ENCODE measurements at regions not wholly inside any gene's neighbourhood (a gene's known extent, or its start where the extent isn't known, plus 50 kb on each side); places are given as distances from the start of the nearest gene placed in this dataset.
A peak's percentile ranks its signal among the peaks of the same experiment; 100 is the strongest.

DNA sequence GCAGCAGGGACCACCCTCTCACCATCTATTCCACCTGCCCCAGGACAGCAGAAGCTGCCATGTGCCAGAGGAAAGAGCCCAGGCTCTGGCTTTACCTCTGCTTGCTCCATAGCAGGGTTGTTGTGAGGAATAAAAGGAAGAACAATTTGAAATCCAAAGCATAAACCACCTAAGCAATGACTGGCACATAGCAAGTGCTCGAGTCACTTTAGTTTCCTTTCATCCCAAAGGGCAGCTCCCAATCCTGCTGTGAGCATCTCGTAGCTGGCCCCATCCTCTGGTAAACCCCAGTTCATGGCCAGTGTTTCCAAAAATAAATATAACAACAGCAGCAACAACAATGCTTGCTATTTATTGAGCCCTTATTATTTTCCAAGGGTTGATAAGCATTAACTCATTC, 923.5 kb downstream of the EPHA4 start:
- no peak for DNase-seq (ENCODE audit: low spot score)

DNA sequence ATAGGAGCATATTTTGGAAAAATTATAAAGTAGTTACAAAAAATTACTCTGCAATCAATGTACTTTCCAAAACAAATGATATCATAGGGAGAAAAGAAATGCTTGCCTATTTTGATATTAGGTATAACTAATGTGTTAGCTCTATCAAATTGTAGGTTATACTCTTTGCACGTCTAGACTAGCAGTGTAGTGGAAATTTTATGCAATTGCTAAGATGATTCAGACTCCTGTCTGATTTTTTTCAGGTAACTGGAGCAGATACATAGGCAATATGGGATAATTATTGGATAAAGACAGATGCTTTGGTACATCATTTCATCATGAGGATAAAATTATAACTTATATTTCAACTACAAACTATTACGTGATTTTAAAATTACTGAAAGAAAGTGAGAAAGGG, 918.3 kb downstream of the EPHA4 start:
- no peak for DNase-seq (ENCODE audit: low spot score)

- no peak for DNase-seq (ENCODE audit: low spot score)
Measured at GRCh38 chr2:220654322-220654721, 917.8 kb downstream of the EPHA4 start.

DNA sequence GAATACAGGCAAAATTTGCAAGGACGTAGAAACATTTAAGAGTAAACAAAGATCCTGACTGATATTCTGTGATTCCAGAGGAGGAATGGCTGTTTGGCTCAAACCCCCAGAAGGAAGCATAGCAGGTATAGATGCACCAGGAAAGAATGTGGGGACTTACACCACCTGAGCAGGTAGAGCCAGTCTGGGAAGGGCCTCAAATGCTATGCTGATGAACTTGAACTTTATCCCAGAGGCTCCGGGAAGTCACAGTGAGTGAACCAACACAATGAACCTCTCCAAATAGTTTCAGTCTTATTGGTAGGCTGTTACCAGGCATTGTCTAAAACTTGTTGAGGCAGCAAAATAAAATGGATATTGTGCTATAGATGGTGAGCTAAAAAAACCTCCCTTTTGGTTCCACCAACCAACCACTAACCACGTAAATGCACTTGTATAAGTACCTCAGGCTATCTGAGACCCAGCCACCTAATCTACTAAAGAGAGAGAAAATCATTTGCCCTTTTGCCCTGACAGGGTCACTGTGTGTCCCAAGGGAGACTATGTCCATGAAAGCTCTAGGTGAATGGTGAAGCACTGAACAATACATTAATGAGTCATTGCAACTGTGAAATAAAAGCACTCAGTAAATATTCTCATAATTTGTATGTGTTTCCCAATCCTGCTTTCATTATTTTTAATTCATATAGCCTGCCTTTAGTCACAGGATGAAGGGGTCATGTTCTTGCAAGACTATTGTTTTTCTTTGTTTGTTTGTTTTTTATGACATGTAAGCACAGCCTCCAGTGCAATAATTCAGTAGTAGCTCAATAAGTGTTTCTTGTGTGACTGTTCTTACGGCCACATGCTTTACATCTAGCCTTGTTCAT, 911.6 kb downstream of the EPHA4 start:
- no peak for DNase-seq (ENCODE audit: low spot score)

DNA sequence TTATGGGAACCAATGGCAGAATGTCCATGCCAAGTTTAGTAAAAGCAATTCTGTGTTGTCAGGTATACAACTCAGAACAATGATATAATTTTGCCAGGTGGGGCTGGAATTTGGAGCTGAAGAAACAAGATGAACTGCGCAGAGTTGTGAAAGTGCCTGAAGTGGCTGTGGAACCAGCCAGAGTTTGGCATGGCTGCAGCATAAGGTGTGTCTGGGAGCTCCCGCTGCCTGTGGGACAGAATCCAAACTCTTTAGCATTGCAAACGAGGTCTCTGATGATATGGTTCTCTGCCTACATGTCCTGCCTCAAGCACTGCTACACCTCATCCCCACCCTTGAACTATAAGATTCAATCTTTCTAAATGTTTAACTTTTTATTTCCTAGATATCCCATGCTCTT, 909.7 kb downstream of the EPHA4 start:
- DNase-seq (ENCODE audit: low spot score): no peak

GRCh38 chr2:220663065-220663464, 909.0 kb downstream of the EPHA4 start:
- DNase-seq (ENCODE audit: low spot score): no peak

GRCh38 chr2:220664272-220665107, 907.6 kb downstream of the EPHA4 start:
- no peak for DNase-seq (ENCODE audit: low spot score)

DNA sequence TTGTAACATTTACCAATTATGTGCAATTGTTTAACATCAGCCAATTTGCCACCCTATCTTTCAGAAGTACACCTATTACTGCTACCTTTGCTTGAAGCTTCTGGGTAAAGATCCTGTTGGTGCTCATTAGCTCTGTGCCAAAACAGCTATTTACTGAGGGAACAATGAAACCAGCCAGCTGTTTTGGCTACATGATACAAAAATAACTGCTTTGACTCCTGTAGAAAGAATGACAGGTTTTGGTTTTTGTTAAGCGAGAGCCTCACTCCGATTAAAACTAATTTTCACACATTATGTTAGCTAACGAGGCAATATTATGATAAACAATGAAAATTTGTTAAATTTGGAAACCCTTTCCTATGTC, 907.0 kb downstream of the EPHA4 start:
- DNase-seq (ENCODE audit: low spot score): no peak

DNA sequence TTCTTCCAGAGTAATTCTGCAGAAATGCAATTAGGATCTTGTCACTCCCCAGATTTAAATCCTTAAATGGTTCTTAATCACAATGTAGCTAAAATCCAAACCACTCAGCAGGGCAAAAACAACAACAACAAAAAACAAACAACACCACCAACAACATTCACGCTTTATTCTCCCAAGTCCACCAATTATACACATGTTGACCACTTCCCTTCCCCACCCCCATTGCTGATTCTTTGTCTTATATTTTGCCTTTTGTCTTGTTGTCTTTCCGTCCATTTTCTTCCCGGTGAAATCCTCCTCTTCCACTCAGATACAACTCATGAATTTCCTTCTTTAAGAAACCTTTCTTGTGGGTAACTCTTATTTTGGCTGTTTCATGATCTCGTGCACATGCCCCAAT, 902.8 kb downstream of the EPHA4 start:
- no peak for DNase-seq (ENCODE audit: low spot score)

- DNase-seq (ENCODE audit: low spot score): no peak
Measured at GRCh38 chr2:220670511-220670910, 901.6 kb downstream of the EPHA4 start.

DNA sequence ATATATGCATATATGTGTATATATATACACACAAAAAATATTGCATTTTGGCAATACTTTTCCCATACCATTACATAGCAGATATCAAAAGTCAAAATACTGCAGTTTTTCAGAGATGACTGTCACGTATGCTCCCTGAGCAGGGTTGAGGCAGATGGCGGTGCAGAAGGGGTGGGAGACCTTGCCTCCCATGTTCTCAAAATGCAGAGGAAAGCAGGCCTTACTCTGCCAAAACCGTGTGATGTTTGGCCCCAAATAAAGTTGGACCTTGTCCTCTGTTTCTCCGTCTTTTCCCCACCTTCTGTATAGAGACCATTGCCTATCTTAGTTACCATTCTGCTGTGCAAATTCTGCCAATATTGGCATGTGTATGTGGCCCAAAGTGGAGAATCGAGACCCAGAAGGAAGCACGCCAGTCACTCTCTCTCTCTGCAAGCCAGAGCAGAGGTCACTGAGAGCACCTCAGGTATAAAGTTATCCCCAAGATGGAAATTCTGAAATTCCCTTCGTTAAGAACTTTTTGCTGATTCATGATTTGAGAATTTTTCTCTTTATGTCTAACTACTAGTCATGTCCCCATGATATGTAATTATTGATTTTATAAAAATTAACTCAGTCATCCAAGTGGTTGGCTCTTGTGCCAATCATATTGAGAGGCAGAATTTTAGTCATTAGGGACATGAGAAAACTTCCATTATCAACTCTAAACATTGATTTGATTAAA, 898.8 kb downstream of the EPHA4 start:
- no peak for DNase-seq (ENCODE audit: low spot score)

DNA sequence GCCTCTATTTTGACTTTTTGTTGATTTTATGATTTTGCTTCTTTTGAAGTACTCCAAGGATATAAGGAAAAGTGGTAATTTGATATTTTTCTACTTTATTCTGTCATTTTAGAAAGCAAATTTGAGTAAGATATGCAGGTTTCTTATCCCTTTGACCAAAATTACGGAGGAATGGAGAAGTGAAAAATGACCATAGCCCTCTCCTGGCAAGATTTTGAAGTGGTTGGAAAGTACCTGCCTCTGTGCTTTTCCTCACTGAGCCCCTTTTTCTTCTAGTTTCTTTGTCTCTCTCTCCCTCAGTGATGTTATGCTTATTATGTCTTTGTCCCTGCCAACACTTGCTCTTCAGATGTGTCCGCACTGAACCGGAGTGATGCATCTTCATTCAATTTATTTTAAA, 898.1 kb downstream of the EPHA4 start:
- DNase-seq (ENCODE audit: low spot score): no peak

GRCh38 chr2:220676695-220677094, 895.4 kb downstream of the EPHA4 start:
- DNase-seq (ENCODE audit: low spot score): no peak

- DNase-seq (ENCODE audit: low spot score): no peak
Measured at GRCh38 chr2:220678943-220679342, 893.2 kb downstream of the EPHA4 start.

- DNase-seq (ENCODE audit: low spot score): no peak
Measured at GRCh38 chr2:220682616-220683015, 889.5 kb downstream of the EPHA4 start.

GRCh38 chr2:220684099-220684498, 888.0 kb downstream of the EPHA4 start:
- no peak for DNase-seq (ENCODE audit: low spot score)

- DNase-seq (ENCODE audit: low spot score): peak; percentile 61
Measured at GRCh38 chr2:220687231-220687843, 884.8 kb downstream of the EPHA4 start.

GRCh38 chr2:220695397-220696279, 876.5 kb downstream of the EPHA4 start:
- no peak for DNase-seq (ENCODE audit: low spot score)

DNA sequence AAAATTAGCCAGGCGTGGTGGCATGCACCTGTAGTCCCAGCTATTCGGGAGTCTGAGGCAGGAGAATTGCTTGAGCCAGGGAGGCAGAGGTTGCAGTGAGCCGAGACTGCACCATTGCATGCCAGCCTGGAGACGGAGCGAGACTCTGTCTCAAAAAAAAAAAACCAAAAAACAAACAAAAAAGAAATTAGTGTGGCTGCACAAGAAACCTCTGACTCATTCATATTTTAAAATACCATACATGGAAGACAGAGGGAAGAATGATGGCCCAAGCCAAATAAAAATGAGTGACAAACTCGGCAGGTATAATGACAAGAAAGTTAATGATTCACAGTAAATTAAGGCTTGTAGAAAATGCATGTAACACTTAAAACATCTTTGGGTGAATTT, 875.8 kb downstream of the EPHA4 start:
- DNase-seq (ENCODE audit: low spot score): no peak

DNA sequence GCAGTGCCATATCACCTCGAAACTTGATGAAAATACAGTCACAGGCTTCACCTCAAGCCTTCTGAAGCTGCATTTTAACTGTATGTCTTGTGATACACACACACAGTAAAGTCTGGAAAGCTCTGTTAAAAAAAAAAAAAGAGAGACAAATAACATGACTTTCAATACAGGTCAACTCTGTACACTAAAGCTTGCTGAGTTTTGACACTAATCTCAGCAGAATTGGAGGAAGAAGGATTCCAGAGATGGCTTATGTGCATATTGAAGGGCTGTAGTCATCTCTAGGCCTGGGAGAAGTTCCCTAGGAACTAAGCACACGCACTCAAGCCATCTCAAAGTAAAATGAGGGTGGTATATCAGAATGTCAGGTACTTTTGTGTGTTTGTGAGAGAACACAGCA, 875.1 kb downstream of the EPHA4 start:
- no peak for DNase-seq (ENCODE audit: low spot score)

- DNase-seq (ENCODE audit: low spot score): no peak
Measured at GRCh38 chr2:220701115-220701514, 871.0 kb downstream of the EPHA4 start.
